Muscle layer of duodenum (tissue), 2 donors: ENCODE measurements at regions not wholly inside any gene's neighbourhood (a gene's known extent, or its start where the extent isn't known, plus 50 kb on each side); places are given as distances from the start of the nearest gene placed in this dataset.
"Not testable (repeated sequence)": the region's sequence is repeated elsewhere in the genome, so short reads cannot be mapped to it uniquely, and the experiment has no call there.

Experiments
- H3K27ac ChIP-seq: one replicate; pipeline ENCODE4 v1.7.0; 2013; ENCODE audit warnings: mild to moderate bottlenecking, low read length
- H3K27me3 ChIP-seq: one replicate; pipeline ENCODE4 v1.7.0; 2013; ENCODE audit warnings: low read depth, mild to moderate bottlenecking, control low read depth, low read length
- H3K36me3 ChIP-seq, 2 donors: one replicate each; pipeline ENCODE4 v1.7.0; 2013; ENCODE audit warnings: low read length in 2 of 2, control low read depth in 1 of 2, mild to moderate bottlenecking in 1 of 2; ENCODE audit not compliant: insufficient read depth in 2 of 2, control insufficient read depth in 1 of 2
- H3K4me1 ChIP-seq, 2 donors: one replicate each; pipeline ENCODE4 v1.7.0; 2013; ENCODE audit warnings: low read length in 2 of 2, mild to moderate bottlenecking in 2 of 2, control low read depth in 1 of 2, moderate library complexity in 1 of 2; ENCODE audit not compliant: insufficient read depth in 2 of 2, control insufficient read depth in 1 of 2
- H3K4me3 ChIP-seq, 2 donors: one replicate each; pipeline ENCODE4 v1.7.0; 2013; ENCODE audit warnings: low read length in 2 of 2, low read depth in 1 of 2, mild to moderate bottlenecking in 1 of 2
- H3K9me3 ChIP-seq, 2 donors: one replicate each; pipeline ENCODE4 v1.7.0; 2013; ENCODE audit warnings: low read length in 2 of 2, control low read depth in 1 of 2, mild to moderate bottlenecking in 1 of 2; ENCODE audit not compliant: control insufficient read depth in 1 of 2
- donor health status: healthy.

DNA sequence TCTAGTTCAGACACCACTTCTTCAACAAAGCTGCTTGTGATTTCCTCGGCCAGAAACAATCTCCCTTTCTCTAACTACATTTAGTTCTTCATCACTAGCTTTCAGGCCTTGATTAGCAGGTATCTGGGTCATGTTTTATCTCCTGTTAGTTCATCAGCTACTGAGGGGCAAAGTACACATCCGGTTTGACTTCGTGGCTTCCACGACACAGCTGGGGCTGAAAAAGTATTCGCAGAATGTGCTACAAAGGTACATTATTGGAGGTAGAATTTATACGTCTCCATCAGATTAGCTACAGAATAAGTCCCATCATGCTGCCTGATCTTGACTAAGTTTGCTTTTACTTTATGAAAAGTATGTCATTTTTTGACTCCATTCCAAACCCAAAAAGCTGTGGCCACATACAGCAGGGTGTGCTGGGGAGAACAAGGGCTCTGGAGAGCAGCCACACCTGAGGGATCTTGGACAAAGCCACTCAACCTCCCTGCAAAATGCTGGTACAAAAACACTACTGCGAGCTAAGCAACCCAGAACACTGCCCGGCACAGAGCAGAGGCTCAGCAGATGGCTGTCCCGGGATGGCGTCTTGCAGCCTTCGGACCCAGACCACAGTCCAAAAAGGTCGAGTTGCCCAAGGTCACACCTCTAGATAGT lies 158.9 kb upstream of the PRKX start:
- H3K4me3 ChIP-seq, H3K27me3 ChIP-seq, H3K4me1 ChIP-seq, H3K9me3 ChIP-seq, H3K36me3 ChIP-seq, H3K27ac ChIP-seq: not testable (repeated sequence)

DNA sequence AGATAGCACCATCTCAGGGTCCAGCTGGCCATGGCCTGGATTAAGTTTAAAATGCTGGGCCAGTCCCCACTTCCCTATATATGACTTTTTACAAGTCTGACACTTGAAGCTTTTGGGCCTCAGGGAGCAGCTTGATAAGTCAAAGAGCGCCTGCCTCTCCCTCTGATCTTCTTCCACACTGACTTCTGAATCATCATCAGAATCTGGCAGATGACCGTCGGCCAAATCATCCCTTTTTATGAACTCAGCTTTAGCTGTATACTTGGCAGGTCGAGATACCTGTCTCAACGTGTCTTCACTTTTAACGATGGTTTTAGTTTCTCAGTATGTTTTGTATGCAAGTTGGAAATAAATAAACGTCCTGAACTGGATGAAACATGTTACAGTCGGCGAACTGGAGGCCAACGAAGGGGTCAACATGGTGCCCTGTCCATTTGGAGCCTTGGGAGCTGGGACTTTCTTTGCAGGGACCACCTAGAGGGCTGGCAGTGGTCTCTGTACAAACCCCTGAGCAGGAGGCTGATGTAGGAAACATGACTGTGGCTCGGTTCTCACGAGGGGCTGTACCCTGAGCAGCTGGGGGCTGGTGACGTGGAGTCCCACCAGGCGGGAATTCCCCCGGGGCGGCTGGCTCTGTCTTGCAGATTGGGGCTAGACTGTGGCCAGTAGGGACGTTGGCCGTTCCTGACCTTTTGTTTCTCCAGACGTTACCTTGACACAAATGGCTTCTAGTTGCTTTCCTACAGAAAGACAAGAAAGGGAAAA lies 153.8 kb upstream of the PRKX start:
- H3K27ac ChIP-seq, H3K27me3 ChIP-seq: not testable (repeated sequence)

DNA sequence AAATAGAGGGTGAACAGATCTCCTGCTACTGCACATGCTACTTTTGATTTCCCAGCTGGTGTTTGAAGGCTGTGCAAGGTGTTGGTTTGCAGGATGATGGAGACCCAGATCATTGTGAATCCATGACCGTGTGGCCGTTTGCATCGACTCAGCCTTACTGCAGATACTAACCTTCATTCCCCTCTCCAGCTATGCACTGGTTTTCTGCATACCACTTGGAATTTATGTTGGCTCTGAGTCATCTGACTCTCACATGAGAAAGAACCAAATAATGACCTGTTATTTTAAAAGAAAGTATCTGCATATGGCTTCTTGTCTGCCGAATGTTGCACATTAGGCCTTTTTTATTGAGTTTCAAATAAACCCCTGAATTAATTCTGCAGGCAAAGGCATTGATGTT lies 144.9 kb upstream of the PRKX start:
- H3K9me3 ChIP-seq, H3K27ac ChIP-seq, H3K4me1 ChIP-seq, H3K36me3 ChIP-seq, H3K4me3 ChIP-seq, H3K27me3 ChIP-seq: not testable (repeated sequence)

More for the DNA sequence above, 153.8 kb upstream of the PRKX start:
- not testable (repeated sequence) for H3K36me3 ChIP-seq, H3K9me3 ChIP-seq, H3K4me1 ChIP-seq, H3K4me3 ChIP-seq

DNA sequence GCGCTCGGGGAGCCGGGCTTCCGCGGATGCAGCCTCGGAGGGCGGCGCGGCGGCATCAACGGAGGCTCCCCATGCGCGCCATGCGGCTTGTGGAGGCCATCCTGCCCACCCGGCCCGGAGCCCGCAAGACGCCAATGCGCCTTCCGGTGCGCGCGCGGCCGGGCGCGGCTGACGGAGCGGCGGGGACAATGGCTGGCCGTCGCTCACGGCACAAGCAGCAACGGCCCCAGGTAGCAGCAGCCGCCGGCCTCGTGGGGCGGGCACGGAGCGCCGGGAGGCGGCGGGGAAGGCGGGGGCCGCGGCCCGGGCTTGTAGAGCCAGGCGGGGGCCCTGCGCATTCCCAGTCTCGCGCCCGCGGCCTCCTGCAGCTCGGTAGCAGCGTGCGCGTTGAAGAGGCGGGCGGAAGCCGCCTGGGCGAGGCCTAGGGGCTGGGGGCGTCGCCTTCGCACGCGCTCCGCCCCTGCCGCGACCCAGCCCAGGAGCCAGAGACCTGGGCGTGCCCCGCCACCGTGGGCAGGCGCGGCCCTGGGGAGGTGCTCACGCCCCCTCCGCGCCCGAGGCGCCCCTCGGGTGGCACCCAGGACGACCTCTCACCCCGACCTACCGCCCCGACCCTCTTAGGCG lies 130.2 kb upstream of the PRKX start:
- H3K9me3 ChIP-seq, H3K4me3 ChIP-seq, H3K27ac ChIP-seq, H3K36me3 ChIP-seq, H3K27me3 ChIP-seq, H3K4me1 ChIP-seq: not testable (repeated sequence)

DNA sequence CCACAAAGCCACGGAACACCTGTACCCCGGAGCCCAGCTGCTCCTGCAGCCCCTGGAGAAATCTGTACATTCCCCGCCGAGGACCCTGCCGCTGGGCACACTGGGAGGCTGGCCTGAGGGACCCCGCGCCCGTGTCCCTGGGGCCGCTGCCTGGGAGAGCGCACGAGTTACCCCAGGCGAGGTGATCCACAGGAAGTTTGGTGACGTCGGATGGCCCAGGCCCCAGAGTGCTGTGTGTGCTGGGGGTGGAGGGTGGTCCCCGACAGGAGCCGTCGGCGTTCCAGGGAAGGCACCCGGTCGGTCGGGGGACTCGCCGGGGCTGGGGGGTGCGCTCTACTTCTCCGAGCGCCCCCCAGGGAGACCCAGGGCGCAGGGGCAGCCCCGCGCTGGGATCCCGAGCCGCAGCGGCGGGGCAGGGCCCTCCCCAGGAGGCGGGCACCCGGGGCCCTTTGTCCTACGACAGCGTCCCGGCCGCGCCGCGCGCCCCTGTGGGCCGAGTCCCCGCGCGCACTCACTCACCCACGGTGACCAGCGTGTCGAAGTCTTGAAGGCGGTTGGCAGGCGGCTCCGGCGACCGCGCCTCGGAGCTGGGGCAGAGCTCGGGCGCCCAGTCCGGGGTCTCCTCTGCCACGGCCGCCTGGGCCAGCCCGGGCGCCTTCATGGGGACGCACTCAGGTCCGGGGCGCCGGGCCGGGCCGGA lies 129.5 kb upstream of the PRKX start:
- not testable (repeated sequence) for H3K4me3 ChIP-seq, H3K27ac ChIP-seq, H3K27me3 ChIP-seq, H3K36me3 ChIP-seq, H3K4me1 ChIP-seq, H3K9me3 ChIP-seq

DNA sequence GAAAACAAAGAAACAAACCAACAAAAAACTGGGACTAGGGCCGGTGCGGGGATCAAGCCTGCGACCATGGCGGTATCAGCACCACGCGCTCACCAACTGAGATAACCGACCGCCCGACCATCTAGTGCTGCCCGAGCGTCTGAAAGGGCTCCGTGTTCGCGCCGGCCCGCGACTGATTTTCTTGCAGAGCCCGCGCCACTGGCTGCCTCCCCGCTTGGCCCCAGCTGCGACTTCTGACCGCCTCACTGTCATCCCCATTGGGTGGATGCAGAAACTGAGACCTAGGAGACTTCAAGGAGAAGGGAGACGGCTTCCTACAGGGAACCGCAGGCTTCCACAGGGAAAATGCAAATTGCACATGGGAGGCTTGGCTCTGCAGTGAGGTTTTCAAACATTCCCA lies 125.3 kb upstream of the PRKX start:
- not testable (repeated sequence) for H3K4me3 ChIP-seq, H3K36me3 ChIP-seq, H3K9me3 ChIP-seq, H3K27ac ChIP-seq, H3K4me1 ChIP-seq, H3K27me3 ChIP-seq

DNA sequence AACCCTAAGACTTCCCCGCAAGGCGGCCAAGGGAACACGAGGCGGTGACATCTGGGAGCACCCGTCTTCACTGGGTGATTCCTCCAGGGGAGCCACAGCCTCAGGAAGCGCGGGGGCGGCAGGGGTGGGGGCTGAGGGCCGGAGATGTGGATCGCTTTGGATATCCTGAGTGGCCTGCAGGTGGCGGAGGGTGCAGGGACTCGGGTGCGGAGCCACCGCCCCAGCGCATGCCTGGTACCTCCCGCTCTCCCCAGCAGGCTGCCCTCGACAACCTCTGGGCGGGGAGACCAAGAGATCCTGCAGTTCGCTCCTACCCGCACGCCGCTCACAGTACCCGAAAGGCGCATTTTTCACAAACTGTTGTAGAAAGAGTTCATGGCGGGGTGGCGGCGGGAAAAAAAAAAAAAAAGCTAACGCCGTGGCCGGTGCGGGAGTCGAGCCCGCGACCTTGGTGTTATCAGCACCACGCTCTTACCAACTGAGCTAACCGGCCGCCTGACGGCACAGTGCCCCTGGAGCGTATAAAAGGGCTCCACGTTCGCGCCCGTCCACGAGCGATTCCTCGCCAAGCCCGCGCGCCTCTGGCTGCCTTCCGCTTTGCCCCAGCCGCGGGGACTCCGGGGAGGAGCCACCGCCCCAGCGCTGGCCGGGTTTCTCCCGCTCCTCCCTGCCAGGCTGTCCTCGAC lies 124.7 kb upstream of the PRKX start:
- not testable (repeated sequence) for H3K36me3 ChIP-seq, H3K4me3 ChIP-seq, H3K9me3 ChIP-seq, H3K4me1 ChIP-seq, H3K27ac ChIP-seq, H3K27me3 ChIP-seq

DNA sequence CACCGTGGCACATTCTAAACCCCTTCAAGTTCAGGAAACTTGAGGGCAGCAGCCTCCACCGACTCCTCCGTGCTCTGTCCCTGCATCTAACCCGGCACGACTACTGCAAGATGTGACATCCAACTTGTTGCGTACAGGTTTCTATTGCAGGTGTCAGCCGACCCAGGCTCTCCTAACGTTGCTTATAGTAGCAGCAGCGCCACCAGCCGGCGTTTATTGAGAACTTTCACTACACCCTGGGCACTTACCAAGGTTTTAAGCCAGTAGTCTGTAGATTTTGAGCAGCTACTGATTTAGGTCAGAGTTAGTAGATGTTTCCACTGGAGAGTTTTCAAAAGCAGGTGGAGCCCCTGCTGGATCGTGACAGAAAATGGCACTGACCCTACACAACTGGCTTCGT lies 123.8 kb upstream of the PRKX start:
- not testable (repeated sequence) for H3K27ac ChIP-seq, H3K27me3 ChIP-seq, H3K4me1 ChIP-seq, H3K36me3 ChIP-seq, H3K9me3 ChIP-seq, H3K4me3 ChIP-seq

DNA sequence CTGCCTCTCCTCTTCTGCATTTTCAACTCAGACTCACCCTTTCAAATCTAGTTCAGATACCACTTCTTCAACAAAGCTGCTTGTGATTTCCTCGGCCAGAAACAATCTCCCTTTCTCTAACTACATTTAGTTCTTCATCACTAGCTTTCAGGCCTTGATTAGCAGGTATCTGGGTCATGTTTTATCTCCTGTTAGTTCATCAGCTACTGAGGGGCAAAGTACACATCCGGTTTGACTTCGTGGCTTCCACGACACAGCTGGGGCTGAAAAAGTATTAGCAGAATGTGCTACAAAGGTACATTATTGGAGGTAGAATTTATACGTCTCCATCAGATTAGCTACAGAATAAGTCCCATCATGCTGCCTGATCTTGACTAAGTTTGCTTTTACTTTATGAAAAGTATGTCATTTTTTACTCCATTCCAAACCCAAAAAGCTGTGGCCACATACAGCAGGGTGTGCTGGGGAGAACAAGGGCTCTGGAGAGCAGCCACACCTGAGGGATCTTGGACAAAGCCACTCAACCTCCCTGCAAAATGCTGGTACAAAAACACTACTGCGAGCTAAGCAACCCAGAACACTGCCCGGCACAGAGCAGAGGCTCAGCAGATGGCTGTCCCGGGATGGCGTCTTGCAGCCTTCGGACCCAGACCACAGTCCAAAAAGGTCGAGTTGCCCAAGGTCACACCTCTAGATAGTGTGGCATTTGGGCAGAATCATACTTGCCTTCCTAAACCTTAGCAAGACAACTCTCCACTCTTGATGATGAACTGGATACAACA lies 120.5 kb upstream of the PRKX start:
- not testable (repeated sequence) for H3K36me3 ChIP-seq, H3K4me3 ChIP-seq, H3K4me1 ChIP-seq, H3K27ac ChIP-seq, H3K9me3 ChIP-seq, H3K27me3 ChIP-seq

DNA sequence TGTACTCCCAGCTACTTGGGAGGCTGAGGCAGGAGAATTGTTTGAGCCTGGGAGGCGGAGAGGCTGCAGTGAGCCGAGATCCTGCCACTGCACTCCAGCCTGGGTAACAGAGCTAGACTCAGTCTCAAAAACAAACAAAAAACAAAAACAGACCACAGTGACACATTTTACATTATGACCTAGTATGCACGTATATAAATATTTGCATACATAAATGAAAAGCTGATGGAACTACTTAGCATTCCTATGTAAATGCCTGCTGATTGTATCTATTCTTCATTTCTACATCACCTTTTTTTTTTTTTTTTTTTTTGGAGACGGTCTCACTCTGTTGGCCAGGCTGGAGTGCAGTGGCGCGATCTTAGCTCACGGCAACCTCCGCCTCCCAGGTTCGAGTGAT lies 116.6 kb upstream of the PRKX start:
- not testable (repeated sequence) for H3K4me3 ChIP-seq, H3K4me1 ChIP-seq, H3K9me3 ChIP-seq, H3K27ac ChIP-seq, H3K27me3 ChIP-seq, H3K36me3 ChIP-seq
